SK-MEL-5 (cell line): ENCODE measurements at regions not wholly inside any gene's neighbourhood (a gene's known extent, or its start where the extent isn't known, plus 50 kb on each side); places are given as distances from the start of the nearest gene placed in this dataset.
A peak's percentile ranks its signal among the peaks of the same experiment; 100 is the strongest.

ENCODE experiments used
- DNase-seq: peaks from one replicate; pipeline ENCODE4 v3.0.0-alpha.2; 2016; ENCODE audit warnings: low read depth, low spot score
- in situ Hi-C: cut with HindIII; loops from 2 replicates; pipeline ENCODE4 v1.10.0; 2016; ENCODE audit warnings: low sequenced_read_pairs, high pct_unique_total_duplicates, low pct_unique_long_range_greater_than_20kb

- in situ Hi-C loops: no loop called here
- no peak for DNase-seq
These were observed 92.6 kb upstream of the ALDH1A3 start for GRCh38 chr15:100786901-100787566.

- no peak for DNase-seq
These were observed 91.8 kb upstream of the ALDH1A3 start for GRCh38 chr15:100787567-100788417.

GRCh38 chr15:100788418-100789105 lies 91.1 kb upstream of the ALDH1A3 start:
- DNase-seq: no peak
- in situ Hi-C loops: no loop called here

More at GRCh38 chr15:100787567-100788417, 91.8 kb upstream of the ALDH1A3 start:
- in situ Hi-C loops: no loop called here

GRCh38 chr15:100790786-100791265 lies 88.8 kb upstream of the ALDH1A3 start:
- in situ Hi-C loops: no loop called here
- no peak for DNase-seq

- in situ Hi-C loops: no loop called here
- DNase-seq: no peak
These were observed 85.6 kb upstream of the ALDH1A3 start for GRCh38 chr15:100794008-100794407.

GRCh38 chr15:100801256-100801900 lies 78.3 kb upstream of the ALDH1A3 start:
- in situ Hi-C loops: no loop called here
- no peak for DNase-seq

GRCh38 chr15:100802421-100803170 lies 77.0 kb upstream of the ALDH1A3 start:
- in situ Hi-C loops: no loop called here
- DNase-seq: no peak

- no peak for DNase-seq
- in situ Hi-C loops: no loop called here
These were observed 76.5 kb upstream of the ALDH1A3 start for GRCh38 chr15:100803171-100803440.

GRCh38 chr15:100806157-100806556 lies 73.5 kb upstream of the ALDH1A3 start:
- DNase-seq: no peak
- in situ Hi-C loops: no loop called here

- in situ Hi-C loops: no loop called here
- DNase-seq: no peak
These were observed 72.6 kb upstream of the ALDH1A3 start for GRCh38 chr15:100807028-100807427.

- in situ Hi-C loops: no loop called here
- DNase-seq: no peak
These were observed 70.9 kb upstream of the ALDH1A3 start for GRCh38 chr15:100808691-100809090.

GRCh38 chr15:100809151-100809550 lies 70.5 kb upstream of the ALDH1A3 start:
- DNase-seq: no peak
- in situ Hi-C loops: no loop called here

- in situ Hi-C loops: no loop called here
- no peak for DNase-seq
These were observed 70.0 kb upstream of the ALDH1A3 start for GRCh38 chr15:100809587-100809986.

- no peak for DNase-seq
- in situ Hi-C loops: no loop called here
These were observed 69.4 kb upstream of the ALDH1A3 start for GRCh38 chr15:100810229-100810628.

GRCh38 chr15:100810831-100811230 lies 68.8 kb upstream of the ALDH1A3 start:
- in situ Hi-C loops: no loop called here

GRCh38 chr15:100812802-100813201 lies 66.8 kb upstream of the ALDH1A3 start:
- in situ Hi-C loops: no loop called here
- DNase-seq: no peak

More at GRCh38 chr15:100810831-100811230, 68.8 kb upstream of the ALDH1A3 start:
- no peak for DNase-seq

- in situ Hi-C loops: no loop called here
- DNase-seq: peak; percentile 63
These were observed 60.7 kb upstream of the ALDH1A3 start for GRCh38 chr15:100818927-100819326.
